ENCODE measurements at regions not wholly inside any gene's neighbourhood (a gene's known extent, or its start where the extent isn't known, plus 50 kb on each side); places are given as distances from the start of the nearest gene placed in this dataset.

DNA sequence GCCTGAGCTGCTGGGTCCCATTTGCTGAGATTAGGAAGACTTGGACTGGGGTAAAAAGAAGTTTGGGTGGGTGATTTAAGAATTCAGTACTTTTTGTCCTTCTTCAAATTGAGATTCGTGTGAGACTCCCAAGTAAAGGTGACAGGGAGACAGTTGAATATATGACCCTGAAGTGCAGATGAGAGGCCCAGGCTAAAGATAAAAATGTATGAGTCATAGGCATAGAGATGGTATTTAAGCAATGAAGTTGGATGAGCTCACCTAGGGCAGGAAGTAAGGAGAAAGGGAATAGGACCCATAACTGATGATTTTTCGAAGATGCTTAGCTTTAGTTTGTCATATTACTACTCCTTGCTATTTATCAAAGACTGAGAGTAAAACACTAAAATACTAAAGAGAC, 255.9 kb upstream of the ADRA1B start:
- H3K4me3 ChIP-seq (ENCODE audit: low read depth in 1 of 5, low read length in 5 of 5), result no peak overlapping the region
- H3K4me1 ChIP-seq (ENCODE audit: control insufficient read depth in 5 of 5, insufficient read depth in 5 of 5, low read length in 5 of 5), result no peaks in the 10 kb centered on the region
- no peak overlapping the region for H3K9ac ChIP-seq (ENCODE audit: low read length in 5 of 5)

DNA sequence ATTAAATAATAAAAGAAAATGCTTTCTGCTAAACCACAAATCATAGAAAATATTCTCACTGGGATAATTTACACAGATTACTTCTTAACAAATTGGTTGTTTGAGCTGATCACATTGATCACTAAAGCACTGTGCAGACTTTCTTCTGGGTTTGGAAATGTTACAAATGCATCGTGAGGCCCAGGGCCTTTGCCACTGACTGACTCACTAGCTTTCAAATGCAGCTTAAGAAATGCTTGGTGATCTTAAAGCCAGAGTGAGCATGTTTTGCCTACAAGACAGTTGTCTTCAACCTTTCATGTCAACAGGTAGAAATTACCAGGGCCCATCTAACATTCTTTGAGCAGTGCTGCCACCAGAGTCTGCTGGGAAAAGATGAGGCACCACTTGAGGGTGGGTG, 252.3 kb upstream of the ADRA1B start:
- Histone ChIP-seq H3K27me3 (ENCODE audit: control insufficient read depth in 5 of 5, insufficient read depth in 4 of 5, low read length in 5 of 5) (no peaks in the 10 kb centered on the region), H3K9ac (ENCODE audit: low read length in 5 of 5) (no peak overlapping the region), H3K4me1 (ENCODE audit: control insufficient read depth in 5 of 5, insufficient read depth in 5 of 5, low read length in 5 of 5) (no peaks in the 10 kb centered on the region), H3K4me3 (ENCODE audit: low read depth in 1 of 5, low read length in 5 of 5) (no peak overlapping the region), H3K36me3 (ENCODE audit: control insufficient read depth in 5 of 5, insufficient read depth in 5 of 5, low read length in 5 of 5) (no peaks in the 10 kb centered on the region), H3K27ac (ENCODE audit: low read depth, low read length) (no peak overlapping the region), H3K9me3 (ENCODE audit: control insufficient read depth in 5 of 5, low read length in 5 of 5) (no peaks in the 10 kb centered on the region)

More for the DNA sequence above, 255.9 kb upstream of the ADRA1B start:
- H3K27me3 ChIP-seq (ENCODE audit: control insufficient read depth in 5 of 5, insufficient read depth in 4 of 5, low read length in 5 of 5), result no peaks in the 10 kb centered on the region
- no peaks in the 10 kb centered on the region for H3K9me3 ChIP-seq (ENCODE audit: control insufficient read depth in 5 of 5, low read length in 5 of 5)
- no peaks in the 10 kb centered on the region for H3K36me3 ChIP-seq (ENCODE audit: control insufficient read depth in 5 of 5, insufficient read depth in 5 of 5, low read length in 5 of 5)
- no peak overlapping the region for H3K27ac ChIP-seq (ENCODE audit: low read depth, low read length)

DNA sequence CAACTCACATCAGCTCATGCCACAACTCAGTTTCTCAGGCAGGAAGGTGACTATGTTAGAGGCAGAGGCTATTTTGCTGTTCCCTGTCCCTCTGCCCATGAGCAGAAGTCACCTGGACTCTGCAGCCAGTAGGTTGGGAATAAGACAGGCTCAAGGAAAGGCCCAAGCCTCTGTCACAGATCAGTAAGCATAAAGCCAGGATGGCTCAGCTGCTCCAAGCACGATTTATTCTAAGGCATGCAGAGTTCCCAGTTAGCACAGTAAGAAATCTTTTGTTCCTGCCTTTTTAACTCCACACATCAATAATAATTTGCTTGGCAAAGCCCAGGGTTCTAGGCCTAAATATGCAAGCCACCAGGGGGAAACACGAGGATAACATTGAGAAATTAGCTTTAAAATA, 249.0 kb upstream of the ADRA1B start:
- Histone ChIP-seq H3K27me3 (ENCODE audit: control insufficient read depth in 5 of 5, insufficient read depth in 4 of 5, low read length in 5 of 5) (no peaks in the 10 kb centered on the region), H3K9ac (ENCODE audit: low read length in 5 of 5) (no peak overlapping the region), H3K4me1 (ENCODE audit: control insufficient read depth in 5 of 5, insufficient read depth in 5 of 5, low read length in 5 of 5) (peaks cover 0 to 3% (median 0%) of the 10 kb centered on the region in 5 donors), H3K27ac (ENCODE audit: low read depth, low read length) (no peak overlapping the region), H3K9me3 (ENCODE audit: control insufficient read depth in 5 of 5, low read length in 5 of 5) (peaks cover 0 to 4% (median 0%) of the 10 kb centered on the region in 5 donors), H3K36me3 (ENCODE audit: control insufficient read depth in 5 of 5, insufficient read depth in 5 of 5, low read length in 5 of 5) (no peaks in the 10 kb centered on the region), H3K4me3 (ENCODE audit: low read depth in 1 of 5, low read length in 5 of 5) (no peak overlapping the region)

DNA sequence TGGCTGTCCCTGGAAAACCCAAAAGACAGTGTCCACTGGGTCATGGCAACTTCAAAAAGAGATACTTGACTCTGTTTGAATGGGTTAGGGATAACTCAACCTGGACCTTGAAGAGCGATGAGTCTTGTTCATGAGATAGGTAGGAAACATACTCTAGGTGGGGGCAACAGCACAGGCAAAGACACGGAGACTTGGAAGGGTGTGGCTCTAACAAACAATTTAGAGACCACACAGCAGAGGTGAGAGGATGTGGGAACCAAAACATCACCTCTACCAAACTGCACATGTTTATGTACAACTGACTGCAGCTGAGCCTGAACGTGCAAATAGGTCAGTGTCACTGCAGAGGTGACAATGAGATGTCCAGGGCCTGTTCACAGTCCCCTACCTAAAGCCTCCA, 247.7 kb upstream of the ADRA1B start:
- Histone ChIP-seq H3K36me3 (ENCODE audit: control insufficient read depth in 5 of 5, insufficient read depth in 5 of 5, low read length in 5 of 5) (no peaks in the 10 kb centered on the region), H3K27ac (ENCODE audit: low read depth, low read length) (no peak overlapping the region), H3K4me1 (ENCODE audit: control insufficient read depth in 5 of 5, insufficient read depth in 5 of 5, low read length in 5 of 5) (peaks cover 0 to 3% (median 0%) of the 10 kb centered on the region in 5 donors), H3K9ac (ENCODE audit: low read length in 5 of 5) (no peak overlapping the region), H3K4me3 (ENCODE audit: low read depth in 1 of 5, low read length in 5 of 5) (no peak overlapping the region), H3K9me3 (ENCODE audit: control insufficient read depth in 5 of 5, low read length in 5 of 5) (peaks cover 0 to 4% (median 0%) of the 10 kb centered on the region in 5 donors), H3K27me3 (ENCODE audit: control insufficient read depth in 5 of 5, insufficient read depth in 4 of 5, low read length in 5 of 5) (no peaks in the 10 kb centered on the region)

DNA sequence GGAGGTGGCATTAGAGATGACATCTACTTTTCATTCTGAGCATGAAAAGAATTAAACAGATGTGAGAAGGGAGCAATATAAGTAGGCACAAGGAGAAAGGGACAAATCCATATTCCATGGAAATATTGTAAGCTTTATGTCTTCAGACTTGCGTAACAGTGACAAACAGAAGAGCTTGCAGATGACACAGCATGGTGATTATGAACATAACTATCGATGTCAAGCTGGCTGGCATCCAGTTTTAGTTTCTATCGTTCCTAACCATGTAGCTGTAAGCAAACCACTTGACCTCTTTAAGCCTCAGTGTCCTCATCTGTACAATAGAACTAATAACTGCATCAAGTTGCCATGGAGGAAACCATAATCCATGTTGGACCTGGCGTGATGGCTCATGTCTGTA, 246.7 kb upstream of the ADRA1B start:
- no peaks in the 10 kb centered on the region for H3K27me3 ChIP-seq (ENCODE audit: control insufficient read depth in 5 of 5, insufficient read depth in 4 of 5, low read length in 5 of 5)
- no peak overlapping the region for H3K9ac ChIP-seq (ENCODE audit: low read length in 5 of 5)
- no peaks in the 10 kb centered on the region for H3K36me3 ChIP-seq (ENCODE audit: control insufficient read depth in 5 of 5, insufficient read depth in 5 of 5, low read length in 5 of 5)
- no peak overlapping the region for H3K4me3 ChIP-seq (ENCODE audit: low read depth in 1 of 5, low read length in 5 of 5)
- H3K27ac ChIP-seq (ENCODE audit: low read depth, low read length), result no peak overlapping the region
- H3K4me1 ChIP-seq (ENCODE audit: control insufficient read depth in 5 of 5, insufficient read depth in 5 of 5, low read length in 5 of 5), result peaks cover 0 to 3% (median 0%) of the 10 kb centered on the region in 5 donors
- peaks cover 0 to 4% (median 0%) of the 10 kb centered on the region in 5 donors for H3K9me3 ChIP-seq (ENCODE audit: control insufficient read depth in 5 of 5, low read length in 5 of 5)

DNA sequence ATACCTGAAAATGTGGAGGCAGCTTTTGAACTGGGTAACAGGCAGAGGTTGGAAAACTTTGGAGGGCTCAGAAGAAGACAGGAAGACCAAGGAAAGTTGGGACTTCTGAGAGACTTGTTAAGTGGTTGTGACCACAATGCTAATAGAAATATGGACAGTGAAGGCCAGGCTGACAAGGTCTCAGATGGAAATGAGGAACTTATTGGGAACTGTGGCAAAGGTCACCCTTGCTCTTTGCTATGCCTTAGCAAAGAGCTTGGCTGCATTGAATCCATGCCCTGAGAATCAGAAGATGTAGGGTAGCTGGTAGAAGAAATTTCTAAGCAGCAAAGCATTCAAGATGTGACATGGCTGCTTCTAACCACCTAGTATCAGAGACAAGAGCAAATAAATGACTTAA, 244.4 kb upstream of the ADRA1B start:
- H3K27ac ChIP-seq (ENCODE audit: low read depth, low read length), result no peak overlapping the region
- no peak overlapping the region for H3K9ac ChIP-seq (ENCODE audit: low read length in 5 of 5)
- H3K9me3 ChIP-seq (ENCODE audit: control insufficient read depth in 5 of 5, low read length in 5 of 5), result peaks cover 0 to 4% (median 0%) of the 10 kb centered on the region in 5 donors
- H3K36me3 ChIP-seq (ENCODE audit: control insufficient read depth in 5 of 5, insufficient read depth in 5 of 5, low read length in 5 of 5), result no peaks in the 10 kb centered on the region
- H3K4me1 ChIP-seq (ENCODE audit: control insufficient read depth in 5 of 5, insufficient read depth in 5 of 5, low read length in 5 of 5), result peaks cover 0 to 3% (median 0%) of the 10 kb centered on the region in 5 donors
- no peak overlapping the region for H3K4me3 ChIP-seq (ENCODE audit: low read depth in 1 of 5, low read length in 5 of 5)
- H3K27me3 ChIP-seq (ENCODE audit: control insufficient read depth in 5 of 5, insufficient read depth in 4 of 5, low read length in 5 of 5), result no peaks in the 10 kb centered on the region

DNA sequence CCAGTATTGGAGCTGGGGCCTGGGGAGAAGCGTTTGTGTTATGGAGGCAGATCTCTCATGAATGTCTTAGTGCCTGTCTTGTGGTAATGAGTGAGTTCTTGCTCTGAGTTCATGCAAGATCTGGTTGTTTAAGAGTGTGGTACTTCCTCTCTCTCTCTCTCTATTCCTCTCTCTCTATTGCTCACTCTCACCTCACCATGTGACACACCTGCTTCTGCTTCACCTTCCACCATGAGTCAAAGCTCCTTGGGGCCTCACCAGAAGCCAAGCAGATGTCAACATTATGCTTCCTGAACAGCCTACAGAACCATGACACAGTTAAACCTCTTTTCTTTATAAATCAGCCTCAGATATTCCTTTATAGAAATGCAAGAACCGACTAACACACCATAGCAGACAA, 242.7 kb upstream of the ADRA1B start:
- Histone ChIP-seq H3K27me3 (ENCODE audit: control insufficient read depth in 5 of 5, insufficient read depth in 4 of 5, low read length in 5 of 5) (no peaks in the 10 kb centered on the region), H3K36me3 (ENCODE audit: control insufficient read depth in 5 of 5, insufficient read depth in 5 of 5, low read length in 5 of 5) (no peaks in the 10 kb centered on the region), H3K9me3 (ENCODE audit: control insufficient read depth in 5 of 5, low read length in 5 of 5) (peaks cover 0 to 4% (median 0%) of the 10 kb centered on the region in 5 donors), H3K27ac (ENCODE audit: low read depth, low read length) (no peak overlapping the region), H3K9ac (ENCODE audit: low read length in 5 of 5) (no peak overlapping the region), H3K4me1 (ENCODE audit: control insufficient read depth in 5 of 5, insufficient read depth in 5 of 5, low read length in 5 of 5) (peaks cover 0 to 3% (median 0%) of the 10 kb centered on the region in 5 donors), H3K4me3 (ENCODE audit: low read depth in 1 of 5, low read length in 5 of 5) (no peak overlapping the region)

DNA sequence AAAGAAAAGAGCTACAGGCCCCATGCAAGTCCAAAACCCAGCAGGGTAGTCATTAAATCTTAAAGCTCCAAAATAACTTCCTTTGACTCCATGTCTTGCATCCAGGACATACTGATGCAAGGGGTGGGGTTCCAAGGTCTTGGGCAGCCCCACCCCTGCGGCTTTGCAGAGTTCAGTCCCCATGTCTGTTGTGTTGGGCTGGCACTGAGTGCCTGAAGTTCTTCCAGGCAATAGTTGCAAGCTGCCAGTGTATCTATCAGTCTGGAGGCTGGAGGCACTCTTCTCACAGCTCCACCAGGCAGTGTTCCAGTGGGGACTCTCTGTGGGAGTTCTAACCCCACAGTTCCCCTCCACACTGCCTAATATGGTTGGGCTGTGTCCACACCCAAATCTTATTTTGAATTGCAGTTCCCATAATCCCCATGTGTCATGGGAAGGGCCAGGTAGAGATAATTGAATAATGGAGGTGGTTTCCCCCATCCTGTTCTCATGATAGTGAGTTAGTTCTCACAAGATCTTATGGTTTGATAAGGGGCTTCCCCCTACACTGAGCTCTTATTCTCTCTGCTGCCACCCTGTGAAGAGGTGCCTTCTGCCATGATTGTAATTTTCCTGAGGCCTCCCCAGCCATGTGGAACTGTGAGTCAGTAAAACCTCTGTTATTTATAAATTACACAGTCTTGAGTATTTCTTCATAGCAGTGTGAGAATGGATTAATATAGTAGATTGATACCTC, 237.5 kb upstream of the ADRA1B start:
- Histone ChIP-seq H3K4me3 (ENCODE audit: low read depth in 1 of 5, low read length in 5 of 5) (no peak overlapping the region), H3K36me3 (ENCODE audit: control insufficient read depth in 5 of 5, insufficient read depth in 5 of 5, low read length in 5 of 5) (no peaks in the 10 kb centered on the region), H3K9ac (ENCODE audit: low read length in 5 of 5) (no peak overlapping the region), H3K27me3 (ENCODE audit: control insufficient read depth in 5 of 5, insufficient read depth in 4 of 5, low read length in 5 of 5) (no peaks in the 10 kb centered on the region), H3K9me3 (ENCODE audit: control insufficient read depth in 5 of 5, low read length in 5 of 5) (peaks cover 2 to 23% (median 15%) of the 10 kb centered on the region in 5 donors), H3K4me1 (ENCODE audit: control insufficient read depth in 5 of 5, insufficient read depth in 5 of 5, low read length in 5 of 5) (no peaks in the 10 kb centered on the region), H3K27ac (ENCODE audit: low read depth, low read length) (no peak overlapping the region)

DNA sequence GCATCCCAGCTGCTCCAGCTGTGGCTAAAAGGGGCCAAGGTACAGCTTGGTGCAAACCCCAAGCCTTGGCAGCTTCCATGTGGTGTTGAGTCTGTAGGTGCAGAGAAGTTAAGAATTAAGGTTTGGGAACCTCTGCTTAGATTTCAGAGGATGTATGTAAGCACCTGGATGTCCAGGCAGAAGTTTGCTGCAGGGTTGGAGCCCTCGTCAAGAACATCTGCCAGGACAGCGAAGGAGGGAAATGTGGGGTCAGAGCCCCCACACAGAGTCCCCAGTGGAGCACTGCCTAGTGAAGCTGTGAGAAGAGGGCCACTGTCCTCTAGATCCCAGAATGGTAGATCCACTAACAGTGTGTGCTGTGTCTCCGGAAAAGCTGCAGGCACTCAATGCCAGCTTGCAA, 236.2 kb upstream of the ADRA1B start:
- Histone ChIP-seq H3K9me3 (ENCODE audit: control insufficient read depth in 5 of 5, low read length in 5 of 5) (peaks cover 2 to 23% (median 15%) of the 10 kb centered on the region in 5 donors), H3K36me3 (ENCODE audit: control insufficient read depth in 5 of 5, insufficient read depth in 5 of 5, low read length in 5 of 5) (no peaks in the 10 kb centered on the region), H3K27ac (ENCODE audit: low read depth, low read length) (no peak overlapping the region), H3K27me3 (ENCODE audit: control insufficient read depth in 5 of 5, insufficient read depth in 4 of 5, low read length in 5 of 5) (no peaks in the 10 kb centered on the region), H3K4me3 (ENCODE audit: low read depth in 1 of 5, low read length in 5 of 5) (peak overlapping the region in 1 of 5 donors; percentile 22), H3K9ac (ENCODE audit: low read length in 5 of 5) (no peak overlapping the region), H3K4me1 (ENCODE audit: control insufficient read depth in 5 of 5, insufficient read depth in 5 of 5, low read length in 5 of 5) (no peaks in the 10 kb centered on the region)

DNA sequence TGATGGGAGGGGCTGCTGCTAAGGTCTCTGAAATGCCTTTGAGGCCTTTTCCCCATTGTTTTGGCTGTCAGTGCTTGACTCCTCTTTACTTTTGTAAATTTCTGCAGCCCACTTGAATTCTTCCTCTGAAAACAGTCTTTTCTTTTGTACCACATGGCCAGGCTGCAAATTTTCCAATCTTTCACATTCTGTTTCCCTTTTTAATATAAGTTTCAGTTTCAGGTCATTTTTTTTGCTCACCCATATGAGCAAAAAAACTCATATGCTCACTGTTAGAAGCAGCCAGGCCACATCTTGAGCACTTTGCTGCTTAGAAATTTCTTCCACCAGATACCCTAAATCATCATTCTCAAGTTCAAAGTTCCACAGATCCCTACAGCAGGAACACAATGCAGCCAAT, 234.6 kb upstream of the ADRA1B start:
- peaks cover 2 to 23% (median 15%) of the 10 kb centered on the region in 5 donors for H3K9me3 ChIP-seq (ENCODE audit: control insufficient read depth in 5 of 5, low read length in 5 of 5)
- no peaks in the 10 kb centered on the region for H3K27me3 ChIP-seq (ENCODE audit: control insufficient read depth in 5 of 5, insufficient read depth in 4 of 5, low read length in 5 of 5)
- H3K4me3 ChIP-seq (ENCODE audit: low read depth in 1 of 5, low read length in 5 of 5), result no peak overlapping the region
- H3K4me1 ChIP-seq (ENCODE audit: control insufficient read depth in 5 of 5, insufficient read depth in 5 of 5, low read length in 5 of 5), result no peaks in the 10 kb centered on the region
- H3K9ac ChIP-seq (ENCODE audit: low read length in 5 of 5), result no peak overlapping the region
- H3K27ac ChIP-seq (ENCODE audit: low read depth, low read length), result no peak overlapping the region
- H3K36me3 ChIP-seq (ENCODE audit: control insufficient read depth in 5 of 5, insufficient read depth in 5 of 5, low read length in 5 of 5), result no peaks in the 10 kb centered on the region

All from subcutaneous abdominal adipose tissue (tissue), 5 donors.